ENCODE measurements at regions not wholly inside any gene's neighbourhood (a gene's known extent, or its start where the extent isn't known, plus 50 kb on each side); places are given as distances from the start of the nearest gene placed in this dataset.

DNA sequence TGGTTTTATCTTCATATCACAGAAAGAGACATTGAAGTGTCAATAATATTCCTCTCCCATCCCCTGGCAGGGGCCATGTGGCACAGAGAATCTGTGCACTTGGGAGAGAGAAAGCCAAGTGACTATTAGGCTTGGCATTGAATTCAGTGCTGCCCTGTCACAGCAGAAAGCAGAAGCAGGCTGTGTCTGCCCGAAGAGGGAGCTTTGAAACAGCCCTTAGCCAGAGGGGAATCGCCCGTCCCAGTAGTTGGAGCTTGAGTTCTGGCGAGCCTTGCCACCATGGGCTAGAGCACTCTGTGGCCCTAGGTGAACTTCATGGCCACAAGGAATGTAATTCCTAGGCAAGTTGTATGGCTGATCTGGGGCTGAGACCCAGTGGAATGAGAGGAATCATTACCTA lies 282.5 kb upstream of the PCDH10 start:
- no peak for TF ChIP-seq CTCF (IDR thresholded peaks at IDR 0.05; ENCODE audit: insufficient read depth, low read length)
- TF ChIP-seq POLR2AphosphoS5 (IDR thresholded peaks at IDR 0.05; ENCODE audit: low read depth), result no peak
- no peak for TF ChIP-seq REST (IDR thresholded peaks at IDR 0.05; ENCODE audit: insufficient replicate concordance, low read depth)
- TF ChIP-seq GABPA (IDR thresholded peaks at IDR 0.05; ENCODE audit: low read depth), result no peak
- no peak for TF ChIP-seq SPI1 (IDR thresholded peaks at IDR 0.05; ENCODE audit: borderline replicate concordance, low read depth)
